Endodermal cell (in vitro differentiated cells): ENCODE measurements at regions not wholly inside any gene's neighbourhood (a gene's known extent, or its start where the extent isn't known, plus 50 kb on each side); places are given as distances from the start of the nearest gene placed in this dataset.

ENCODE experiments used
- DNase-seq: peaks from one replicate; pipeline ENCODE4 v3.0.0-alpha.2; 2017
- H3K27ac ChIP-seq: 2 replicates; pipeline ENCODE4 v1.5.1; 2013; ENCODE audit warnings: mild to moderate bottlenecking, low read depth, low read length, moderate library complexity
- H3K27me3 ChIP-seq: 2 replicates; pipeline ENCODE4 v1.6.1; 2013; ENCODE audit warnings: mild to moderate bottlenecking, low read length, moderate library complexity; ENCODE audit not compliant: insufficient read depth, control insufficient read depth, poor library complexity, severe bottlenecking
- H3K36me3 ChIP-seq: 2 replicates; pipeline ENCODE4 v1.7.0; 2013; ENCODE audit warnings: mild to moderate bottlenecking, low read length, moderate library complexity; ENCODE audit not compliant: control insufficient read depth, insufficient read depth
- H3K4me1 ChIP-seq: one replicate; pipeline ENCODE4 v1.7.0; 2013; ENCODE audit warnings: low read length; ENCODE audit not compliant: control insufficient read depth, insufficient read depth
- H3K4me3 ChIP-seq: 2 replicates; pipeline ENCODE4 v1.5.1; 2013; ENCODE audit warnings: mild to moderate bottlenecking, low read length, moderate library complexity
- H3K9ac ChIP-seq: 2 replicates; pipeline ENCODE4 v1.6.1; 2013; ENCODE audit warnings: mild to moderate bottlenecking, low read length, moderate library complexity; ENCODE audit not compliant: poor library complexity, severe bottlenecking; ENCODE audit errors: extremely low read depth
- H3K9me3 ChIP-seq: 2 replicates; pipeline ENCODE4 v1.6.1; 2013; ENCODE audit warnings: mild to moderate bottlenecking, low read length, moderate library complexity; ENCODE audit not compliant: control insufficient read depth
- H3K27ac Mint-ChIP-seq: 2 replicates; pipeline ENCODE4 v1.8.0; 2020; ENCODE audit warnings: mixed read lengths
- H3K27me3 Mint-ChIP-seq: 2 replicates; pipeline ENCODE4 v1.8.0; 2021; ENCODE audit warnings: mild to moderate bottlenecking, mixed read lengths; ENCODE audit not compliant: insufficient read depth
- H3K36me3 Mint-ChIP-seq: 2 replicates; pipeline ENCODE4 v1.8.0; 2020; ENCODE audit warnings: low read depth, mixed read lengths
- H3K4me1 Mint-ChIP-seq: 2 replicates; pipeline ENCODE4 v1.8.0; 2020; ENCODE audit warnings: mixed read lengths
- H3K4me3 Mint-ChIP-seq: 2 replicates; pipeline ENCODE4 v1.8.0; 2020; ENCODE audit warnings: mild to moderate bottlenecking, moderate library complexity, mixed read lengths
- H3K9me3 Mint-ChIP-seq: 2 replicates; pipeline ENCODE4 v1.8.0; 2020; ENCODE audit warnings: mild to moderate bottlenecking, mixed read lengths
- WGBS, 2 experiments: methylation state at CpG; one replicate each; pipeline versions ENCODE4 v1.1.5 to v1.1.7; 2013; ENCODE audit warnings: missing lambda C conversion rate in 2 of 2, mixed read lengths in 1 of 2; ENCODE audit not compliant: insufficient coverage in 1 of 2, insufficient read length in 1 of 2; 5-methylcytosine and 5-hydroxymethylcytosine counted together
- TF ChIP-seq, protein P1 (sequence below): fragments of 200-600 bp; sonication (generic); conservative IDR thresholded peaks from 2 replicates; pipeline ENCODE4 v1.5.0; 2021; ENCODE audit warnings: antibody characterized with exemption, mild to moderate bottlenecking

DNA sequence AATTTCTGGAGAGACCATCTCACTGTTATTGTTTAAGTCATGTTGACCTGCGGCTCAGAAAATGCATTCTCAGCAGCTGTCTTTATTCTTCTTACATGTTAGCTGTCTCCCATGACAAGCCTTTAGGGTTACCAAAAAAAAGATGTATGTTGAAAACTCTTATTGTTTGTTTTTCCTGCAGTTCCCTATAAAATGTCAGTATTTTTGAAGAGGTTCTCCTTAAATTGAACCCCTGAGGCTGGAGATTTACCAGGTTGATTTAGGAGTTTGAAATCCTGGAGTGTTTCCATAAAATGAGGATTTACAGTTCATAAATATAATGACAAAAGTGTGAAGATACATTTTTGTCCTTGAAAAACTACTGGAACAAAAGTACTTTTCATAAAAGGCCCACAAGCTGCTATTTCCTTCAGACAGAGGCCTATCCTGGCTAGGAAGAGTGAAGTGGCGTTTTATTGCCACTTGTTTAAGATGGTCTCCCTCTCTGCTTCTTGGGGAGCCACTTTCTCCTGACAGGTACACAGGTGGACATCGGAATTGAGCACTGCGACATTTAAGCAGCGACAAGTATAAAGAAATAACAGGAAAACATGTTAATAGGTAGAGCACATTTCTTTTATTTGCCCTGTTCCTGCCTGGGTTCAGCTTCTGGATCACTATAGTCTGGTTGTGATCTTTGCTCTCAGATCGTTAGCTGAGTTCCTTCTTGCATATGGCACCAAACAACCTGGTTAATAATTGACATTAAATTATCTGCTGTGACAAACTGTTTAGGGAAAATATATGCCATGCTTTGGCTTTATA, 344.8 kb upstream of the RPS23 start:
- no peaks in the 10 kb centered on the region for H3K27me3 Mint-ChIP-seq
- H3K4me3 ChIP-seq, result no peak overlapping the region
- no peak for DNase-seq
- 91 to 92% methylated on average over 5 to 6 of the region's 6 CpGs for WGBS, 2 experiments
- no peak overlapping the region for H3K27ac ChIP-seq
- H3K36me3 ChIP-seq, result no peaks in the 10 kb centered on the region
- TF ChIP-seq, protein P1, sequence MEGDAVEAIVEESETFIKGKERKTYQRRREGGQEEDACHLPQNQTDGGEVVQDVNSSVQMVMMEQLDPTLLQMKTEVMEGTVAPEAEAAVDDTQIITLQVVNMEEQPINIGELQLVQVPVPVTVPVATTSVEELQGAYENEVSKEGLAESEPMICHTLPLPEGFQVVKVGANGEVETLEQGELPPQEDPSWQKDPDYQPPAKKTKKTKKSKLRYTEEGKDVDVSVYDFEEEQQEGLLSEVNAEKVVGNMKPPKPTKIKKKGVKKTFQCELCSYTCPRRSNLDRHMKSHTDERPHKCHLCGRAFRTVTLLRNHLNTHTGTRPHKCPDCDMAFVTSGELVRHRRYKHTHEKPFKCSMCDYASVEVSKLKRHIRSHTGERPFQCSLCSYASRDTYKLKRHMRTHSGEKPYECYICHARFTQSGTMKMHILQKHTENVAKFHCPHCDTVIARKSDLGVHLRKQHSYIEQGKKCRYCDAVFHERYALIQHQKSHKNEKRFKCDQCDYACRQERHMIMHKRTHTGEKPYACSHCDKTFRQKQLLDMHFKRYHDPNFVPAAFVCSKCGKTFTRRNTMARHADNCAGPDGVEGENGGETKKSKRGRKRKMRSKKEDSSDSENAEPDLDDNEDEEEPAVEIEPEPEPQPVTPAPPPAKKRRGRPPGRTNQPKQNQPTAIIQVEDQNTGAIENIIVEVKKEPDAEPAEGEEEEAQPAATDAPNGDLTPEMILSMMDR, result no peak
- H3K9me3 Mint-ChIP-seq, result peaks cover 18% of the 10 kb centered on the region
- H3K27ac Mint-ChIP-seq, result no peak overlapping the region
- H3K4me3 Mint-ChIP-seq, result no peak overlapping the region
- H3K4me1 Mint-ChIP-seq, result no peaks in the 10 kb centered on the region
- no peak overlapping the region for H3K9ac ChIP-seq
- no peaks in the 10 kb centered on the region for H3K36me3 Mint-ChIP-seq
- peaks cover 11% of the 10 kb centered on the region for H3K9me3 ChIP-seq
- H3K4me1 ChIP-seq, result no peaks in the 10 kb centered on the region
- no peaks in the 10 kb centered on the region for H3K27me3 ChIP-seq

DNA sequence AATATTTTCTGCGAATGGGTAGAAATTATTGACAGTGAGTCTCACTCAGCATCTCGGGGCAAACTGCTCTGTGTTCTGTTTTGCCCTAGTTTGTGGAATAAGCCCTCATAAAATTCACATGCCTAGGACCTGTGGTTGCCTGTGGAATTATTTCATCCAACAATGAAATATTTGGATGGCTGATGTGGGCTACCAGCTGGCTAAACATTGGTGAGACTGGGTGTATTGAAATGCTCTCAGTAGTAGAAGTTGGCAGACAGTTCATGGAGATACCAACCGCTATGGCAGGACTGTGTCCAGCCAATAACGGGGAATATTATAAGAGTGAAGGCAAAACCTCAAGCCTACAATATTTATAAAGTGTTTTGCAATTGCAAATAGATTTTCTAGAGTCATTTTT, 344.1 kb upstream of the RPS23 start:
- no peaks in the 10 kb centered on the region for H3K27me3 ChIP-seq
- WGBS, 2 experiments, result 86 to 100% methylated on average over 2 to 4 of the region's 4 CpGs
- no peak overlapping the region for H3K4me3 Mint-ChIP-seq
- H3K27ac Mint-ChIP-seq, result no peak overlapping the region
- no peak overlapping the region for H3K27ac ChIP-seq
- H3K36me3 ChIP-seq, result no peaks in the 10 kb centered on the region
- no peaks in the 10 kb centered on the region for H3K36me3 Mint-ChIP-seq
- no peaks in the 10 kb centered on the region for H3K4me1 ChIP-seq
- H3K9me3 Mint-ChIP-seq, result peaks cover 16% of the 10 kb centered on the region
- no peaks in the 10 kb centered on the region for H3K4me1 Mint-ChIP-seq
- no peak overlapping the region for H3K4me3 ChIP-seq
- H3K27me3 Mint-ChIP-seq, result no peaks in the 10 kb centered on the region
- DNase-seq, result no peak
- no peak overlapping the region for H3K9ac ChIP-seq
- peaks cover 11% of the 10 kb centered on the region for H3K9me3 ChIP-seq
- TF ChIP-seq, protein P1, result no peak

DNA sequence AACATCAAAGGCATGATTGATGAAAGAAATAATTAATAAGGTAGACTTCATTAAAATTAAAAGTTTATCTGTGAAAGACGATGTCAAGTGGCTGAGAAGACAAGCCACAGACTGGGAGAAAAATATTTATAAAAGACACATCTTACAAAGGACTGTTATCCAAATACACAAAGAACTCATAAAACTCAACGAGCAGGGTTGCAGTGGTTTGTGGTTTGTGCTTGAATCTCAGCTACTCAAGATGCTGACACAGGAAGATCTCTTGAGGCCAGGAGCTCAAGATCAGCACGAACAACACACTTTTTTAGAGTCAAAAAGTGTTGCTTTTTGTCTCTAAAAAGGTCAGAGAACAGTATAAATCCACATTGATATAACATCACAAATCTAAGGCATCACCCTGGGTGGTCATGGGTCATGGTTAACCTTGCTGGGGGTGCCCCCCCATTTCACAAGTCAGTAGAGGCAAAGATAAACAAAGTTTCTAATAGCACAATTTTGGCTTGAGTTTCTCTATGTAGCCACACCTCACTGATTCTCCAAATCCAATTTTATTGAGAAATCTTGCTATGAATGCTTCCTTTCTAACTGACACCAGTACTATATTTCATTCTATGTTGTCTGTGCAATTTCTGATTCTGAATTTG, 342.9 kb upstream of the RPS23 start:
- Mint-ChIP-seq H3K4me1 (no peaks in the 10 kb centered on the region), H3K27ac (no peak overlapping the region), H3K4me3 (no peak overlapping the region), H3K9me3 (peaks cover 7% of the 10 kb centered on the region), H3K36me3 (no peaks in the 10 kb centered on the region), H3K27me3 (no peaks in the 10 kb centered on the region)
- Histone ChIP-seq H3K27me3 (no peaks in the 10 kb centered on the region), H3K4me1 (no peaks in the 10 kb centered on the region), H3K9me3 (no peaks in the 10 kb centered on the region), H3K4me3 (no peak overlapping the region), H3K27ac (no peak overlapping the region), H3K9ac (no peak overlapping the region), H3K36me3 (no peaks in the 10 kb centered on the region)
- TF ChIP-seq, protein P1, result no peak
- 95% methylated on average over 2 of the region's 3 CpGs; no CpG with 5 or more reads in 1 of the 2 experiments for WGBS, 2 experiments
- DNase-seq, result no peak
